GM12878 (cell line): ENCODE measurements at regions not wholly inside any gene's neighbourhood (a gene's known extent, or its start where the extent isn't known, plus 50 kb on each side); places are given as distances from the start of the nearest gene placed in this dataset.

ENCODE experiments used
- ATAC-seq: fragments of 200-7000 bp; cut with Tn5 transposase; 3 replicates; pipeline ENCODE4 v1.9.1; 2020; ENCODE audit warnings: mild to moderate bottlenecking, moderate library complexity
- BruUV-seq: library from RNA; stranded (reverse); fragments of 400-500 nt; replicated peaks from 2 replicates; lab custom pipeline; 2021; lab: Mats Ljungman, UMichigan
- CTCF ChIA-PET: fragments of 300-600 bp; sonication (Branson Sonifier 250); formaldehyde crosslinking; extraction: SDS; loops from one replicate; lab custom pipeline; 2021; ENCODE audit warnings: inconsistent platforms; lab: Yijun Ruan, JAX
- POLR2A ChIA-PET: fragments of 350-600 bp; formaldehyde crosslinking; extraction: SDS; loops from one replicate; lab custom pipeline; 2021; ENCODE audit warnings: inconsistent platforms; lab: Charles Lee
- RAD21 ChIA-PET: fragments of 300-600 bp; sonication (Branson Sonifier 250); formaldehyde crosslinking; loops from one replicate; lab custom pipeline; 2023; ENCODE audit warnings: antibody characterized with exemption; ENCODE audit not compliant: unreplicated experiment; lab: Charles Lee
- SMC1A ChIA-PET: fragments of 300-600 bp; sonication (Branson Sonifier 250); formaldehyde crosslinking; loops from one replicate; lab custom pipeline; 2023; ENCODE audit not compliant: unreplicated experiment, uncharacterized antibody; lab: Charles Lee
- DNase-seq: peaks from one replicate; pipeline ENCODE4 v3.0.0-alpha.2; 2011; ENCODE audit warnings: low read depth, low spot score
- FAIRE-seq: peaks from 3 replicates; lab custom pipeline; 2011; peaks lifted over from hg19 to GRCh38; lab: Jason Lieb, UNC
- H2AFZ ChIP-seq: 2 replicates; pipeline ENCODE4 v1.6.0; 2011; ENCODE audit warnings: low read depth, low read length, control low read depth; ENCODE audit not compliant: control insufficient read depth
- H3K27ac ChIP-seq: 2 replicates; pipeline ENCODE4 v1.5.1; 2011; ENCODE audit warnings: control low read depth; ENCODE audit not compliant: control insufficient read depth, insufficient read depth
- H3K27me3 ChIP-seq, 2 experiments: replicated peaks in 1 of 2; 2 replicates each; pipeline versions ENCODE4 v1.6.0 to v1.6.1; 2011; ENCODE audit warnings: low read length in 1 of 2; ENCODE audit not compliant: control insufficient read depth in 2 of 2, insufficient read depth in 2 of 2
- H3K36me3 ChIP-seq, 2 experiments: 2 replicates each; pipeline ENCODE4 v1.5.1; 2011; ENCODE audit warnings: low read length in 1 of 2; ENCODE audit not compliant: control insufficient read depth in 2 of 2, insufficient read depth in 2 of 2
- H3K4me1 ChIP-seq: 2 replicates; pipeline ENCODE4 v1.6.1; 2011; ENCODE audit warnings: mild to moderate bottlenecking, low read length, moderate library complexity, mixed read lengths; ENCODE audit not compliant: control insufficient read depth, insufficient read depth
- H3K4me2 ChIP-seq: 2 replicates; pipeline ENCODE4 v1.6.0; 2011; ENCODE audit warnings: control low read depth; ENCODE audit not compliant: control insufficient read depth, insufficient read depth
- H3K4me3 ChIP-seq: fragments of 200-600 bp; sonication (generic); 2 replicates; pipeline ENCODE4 v1.5.1; 2016
- H3K79me2 ChIP-seq: 2 replicates; pipeline ENCODE4 v1.6.0; 2011; ENCODE audit warnings: low read length; ENCODE audit not compliant: control insufficient read depth, insufficient read depth
- H3K9ac ChIP-seq: 2 replicates; pipeline ENCODE4 v1.8.0; 2011; ENCODE audit warnings: low read length, control low read depth, mixed read lengths; ENCODE audit not compliant: control insufficient read depth, insufficient read depth
- H3K9me3 ChIP-seq: replicated peaks from 3 replicates; pipeline ENCODE4 v1.5.1; 2011; ENCODE audit warnings: mild to moderate bottlenecking, low read length; ENCODE audit not compliant: control insufficient read depth, insufficient read depth
- H4K20me1 ChIP-seq: 2 replicates; pipeline ENCODE4 v1.6.0; 2011; ENCODE audit not compliant: control insufficient read depth, insufficient read depth
- JUND ChIP-seq: IDR thresholded peaks from 2 replicates; pipeline ENCODE4 v1.6.1; 2012; ENCODE audit warnings: low read depth, mild to moderate bottlenecking, low read length, improper control_type of control experiment, moderate library complexity
- NFYA ChIP-seq: IDR thresholded peaks from 2 replicates; pipeline ENCODE4 v1.6.1; 2011; ENCODE audit warnings: low read depth, mild to moderate bottlenecking, low read length, improper control_type of control experiment, borderline replicate concordance
- NFYB ChIP-seq: IDR thresholded peaks from 2 replicates; pipeline ENCODE4 v1.6.1; 2011; ENCODE audit warnings: low read depth, mild to moderate bottlenecking, low read length, improper control_type of control experiment, moderate library complexity; ENCODE audit not compliant: insufficient read depth
- NR2C1 ChIP-seq: fragments of 450-650 bp; IDR thresholded peaks from 2 replicates; pipeline ENCODE4 v1.6.1; 2017; ENCODE audit warnings: antibody characterized with exemption, mild to moderate bottlenecking, moderate library complexity
- TBL1XR1 ChIP-seq: IDR thresholded peaks from 2 replicates; pipeline ENCODE4 v1.6.1; 2012; ENCODE audit warnings: low read depth, low read length, improper control_type of control experiment
- TCF3 ChIP-seq: IDR thresholded peaks from 2 replicates; pipeline ENCODE4 v1.6.1; 2012; ENCODE audit warnings: low read depth, mild to moderate bottlenecking, low read length, borderline replicate concordance; ENCODE audit not compliant: insufficient read depth
- ZZZ3 ChIP-seq: IDR thresholded peaks from 2 replicates; pipeline ENCODE4 v1.6.1; 2011; ENCODE audit warnings: low read depth; ENCODE audit not compliant: control insufficient read depth, insufficient read length
- in situ Hi-C: fragments of 300-500 bp; cut with MboI; formaldehyde crosslinking; loops from 9 replicates; pipeline ENCODE4 v1.14.3; 2018; ENCODE audit warnings: mixed read lengths
- intact Hi-C: fragments of 100-400 bp; cut with micrococcal nuclease; formaldehyde crosslinking; loops from one replicate; pipeline ENCODE4 v1.14.2; 2022; ENCODE audit not compliant: unreplicated experiment
- TF ChIP-seq, protein P1 (sequence below): fragments of 450-650 bp; IDR thresholded peaks from 2 replicates; pipeline ENCODE4 v1.6.1; 2017; ENCODE audit warnings: mild to moderate bottlenecking, low read depth, inconsistent platforms; ENCODE audit not compliant: poor library complexity, severe bottlenecking
- TF ChIP-seq, protein P2 (sequence below): fragments of 450-650 bp; conservative IDR thresholded peaks from 2 replicates; pipeline ENCODE4 v1.6.1; 2017; ENCODE audit warnings: mild to moderate bottlenecking, moderate library complexity

DNA sequence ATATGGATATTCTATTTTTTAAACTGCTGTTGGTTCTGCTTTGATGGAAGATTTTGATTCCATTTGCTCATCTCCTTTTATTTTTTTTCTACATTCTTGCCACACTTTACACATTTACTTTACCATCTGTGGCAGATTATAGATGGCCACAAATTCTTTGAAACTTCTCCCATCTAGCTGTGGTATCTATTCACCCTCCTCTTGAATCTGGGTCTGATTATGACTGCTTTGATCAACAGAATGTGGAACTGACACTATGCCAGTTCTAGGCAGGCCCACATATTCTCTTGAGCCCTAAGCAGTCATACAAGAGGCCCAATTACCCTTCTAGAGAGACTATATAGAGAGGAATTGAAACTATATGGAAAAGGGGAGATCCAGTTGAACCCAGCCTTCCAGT, 439.0 kb upstream of the PTGER4 start:
- ChIA-PET CTCF (interaction anchor here (0.6 kb wide), 1 partner anchor 247 kb away, joined by 3 read pairs; no protein-coding TSS in a partner anchor), RAD21 (no interaction called here), SMC1A (no interaction called here), POLR2A (no interaction called here)
- DNase-seq (no peak), ATAC-seq (no peak), FAIRE-seq (peak; percentile 23)
- no peaks in the 10 kb centered on the region for H3K36me3 ChIP-seq
- no peaks in the 10 kb centered on the region; the same call in 2 of the 3 replicates for H3K9me3 ChIP-seq
- no peak overlapping the region for H2AFZ ChIP-seq
- TF ChIP-seq NR2C1, result no peak
- TF ChIP-seq TCF3, result no peak
- TF ChIP-seq JUND, result no peak
- no peak for TF ChIP-seq TBL1XR1
- TF ChIP-seq, protein P1, sequence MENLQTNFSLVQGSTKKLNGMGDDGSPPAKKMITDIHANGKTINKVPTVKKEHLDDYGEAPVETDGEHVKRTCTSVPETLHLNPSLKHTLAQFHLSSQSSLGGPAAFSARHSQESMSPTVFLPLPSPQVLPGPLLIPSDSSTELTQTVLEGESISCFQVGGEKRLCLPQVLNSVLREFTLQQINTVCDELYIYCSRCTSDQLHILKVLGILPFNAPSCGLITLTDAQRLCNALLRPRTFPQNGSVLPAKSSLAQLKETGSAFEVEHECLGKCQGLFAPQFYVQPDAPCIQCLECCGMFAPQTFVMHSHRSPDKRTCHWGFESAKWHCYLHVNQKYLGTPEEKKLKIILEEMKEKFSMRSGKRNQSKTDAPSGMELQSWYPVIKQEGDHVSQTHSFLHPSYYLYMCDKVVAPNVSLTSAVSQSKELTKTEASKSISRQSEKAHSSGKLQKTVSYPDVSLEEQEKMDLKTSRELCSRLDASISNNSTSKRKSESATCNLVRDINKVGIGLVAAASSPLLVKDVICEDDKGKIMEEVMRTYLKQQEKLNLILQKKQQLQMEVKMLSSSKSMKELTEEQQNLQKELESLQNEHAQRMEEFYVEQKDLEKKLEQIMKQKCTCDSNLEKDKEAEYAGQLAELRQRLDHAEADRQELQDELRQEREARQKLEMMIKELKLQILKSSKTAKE, result no peak
- TF ChIP-seq ZZZ3, result no peak
- no peak for TF ChIP-seq NFYB
- no peak for TF ChIP-seq NFYA
- TF ChIP-seq, protein P2, sequence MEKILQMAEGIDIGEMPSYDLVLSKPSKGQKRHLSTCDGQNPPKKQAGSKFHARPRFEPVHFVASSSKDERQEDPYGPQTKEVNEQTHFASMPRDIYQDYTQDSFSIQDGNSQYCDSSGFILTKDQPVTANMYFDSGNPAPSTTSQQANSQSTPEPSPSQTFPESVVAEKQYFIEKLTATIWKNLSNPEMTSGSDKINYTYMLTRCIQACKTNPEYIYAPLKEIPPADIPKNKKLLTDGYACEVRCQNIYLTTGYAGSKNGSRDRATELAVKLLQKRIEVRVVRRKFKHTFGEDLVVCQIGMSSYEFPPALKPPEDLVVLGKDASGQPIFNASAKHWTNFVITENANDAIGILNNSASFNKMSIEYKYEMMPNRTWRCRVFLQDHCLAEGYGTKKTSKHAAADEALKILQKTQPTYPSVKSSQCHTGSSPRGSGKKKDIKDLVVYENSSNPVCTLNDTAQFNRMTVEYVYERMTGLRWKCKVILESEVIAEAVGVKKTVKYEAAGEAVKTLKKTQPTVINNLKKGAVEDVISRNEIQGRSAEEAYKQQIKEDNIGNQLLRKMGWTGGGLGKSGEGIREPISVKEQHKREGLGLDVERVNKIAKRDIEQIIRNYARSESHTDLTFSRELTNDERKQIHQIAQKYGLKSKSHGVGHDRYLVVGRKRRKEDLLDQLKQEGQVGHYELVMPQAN, result no peak
- intact Hi-C loops, result no loop called here
- no peak overlapping the region for H3K27ac ChIP-seq
- no peaks in the 10 kb centered on the region; a peak in 1 of 4 replicates for H3K27me3 ChIP-seq
- no peaks in the 10 kb centered on the region for H3K4me1 ChIP-seq
- in situ Hi-C loops, result no loop called here
- no peak overlapping the region for H3K4me2 ChIP-seq
- H3K4me3 ChIP-seq, result no peak overlapping the region
- BruUV-seq, result no TSS peak
- no peak overlapping the region for H3K9ac ChIP-seq
- H4K20me1 ChIP-seq, result no peaks in the 10 kb centered on the region
- H3K79me2 ChIP-seq, result no peaks in the 10 kb centered on the region
